GM12878 (cell line): ENCODE measurements at regions not wholly inside any gene's neighbourhood (a gene's known extent, or its start where the extent isn't known, plus 50 kb on each side); places are given as distances from the start of the nearest gene placed in this dataset.

Experiments used
- ATAC-seq: fragments of 200-7000 bp; cut with Tn5 transposase; 3 replicates; pipeline ENCODE4 v1.9.1; 2020; ENCODE audit warnings: mild to moderate bottlenecking, moderate library complexity
- BruUV-seq: library from RNA; stranded (reverse); fragments of 400-500 nt; replicated peaks from 2 replicates; lab custom pipeline; 2021; lab: Mats Ljungman, UMichigan
- CTCF ChIA-PET: fragments of 300-600 bp; sonication (Branson Sonifier 250); formaldehyde crosslinking; extraction: SDS; loops from one replicate; lab custom pipeline; 2021; ENCODE audit warnings: inconsistent platforms; lab: Yijun Ruan, JAX
- POLR2A ChIA-PET: fragments of 350-600 bp; formaldehyde crosslinking; extraction: SDS; loops from one replicate; lab custom pipeline; 2021; ENCODE audit warnings: inconsistent platforms; lab: Charles Lee
- RAD21 ChIA-PET: fragments of 300-600 bp; sonication (Branson Sonifier 250); formaldehyde crosslinking; loops from one replicate; lab custom pipeline; 2023; ENCODE audit warnings: antibody characterized with exemption; ENCODE audit not compliant: unreplicated experiment; lab: Charles Lee
- SMC1A ChIA-PET: fragments of 300-600 bp; sonication (Branson Sonifier 250); formaldehyde crosslinking; loops from one replicate; lab custom pipeline; 2023; ENCODE audit not compliant: unreplicated experiment, uncharacterized antibody; lab: Charles Lee
- DNase-seq: peaks from one replicate; pipeline ENCODE4 v3.0.0-alpha.2; 2011; ENCODE audit warnings: low read depth, low spot score
- FAIRE-seq: peaks from 3 replicates; lab custom pipeline; 2011; peaks lifted over from hg19 to GRCh38; lab: Jason Lieb, UNC
- H2AFZ ChIP-seq: 2 replicates; pipeline ENCODE4 v1.6.0; 2011; ENCODE audit warnings: low read depth, low read length, control low read depth; ENCODE audit not compliant: control insufficient read depth
- H3K27ac ChIP-seq: 2 replicates; pipeline ENCODE4 v1.5.1; 2011; ENCODE audit warnings: control low read depth; ENCODE audit not compliant: control insufficient read depth, insufficient read depth
- H3K27me3 ChIP-seq, 2 experiments: replicated peaks in 1 of 2; 2 replicates each; pipeline versions ENCODE4 v1.6.0 to v1.6.1; 2011; ENCODE audit warnings: low read length in 1 of 2; ENCODE audit not compliant: control insufficient read depth in 2 of 2, insufficient read depth in 2 of 2
- H3K36me3 ChIP-seq, 2 experiments: 2 replicates each; pipeline ENCODE4 v1.5.1; 2011; ENCODE audit warnings: low read length in 1 of 2; ENCODE audit not compliant: control insufficient read depth in 2 of 2, insufficient read depth in 2 of 2
- H3K4me1 ChIP-seq: 2 replicates; pipeline ENCODE4 v1.6.1; 2011; ENCODE audit warnings: mild to moderate bottlenecking, low read length, moderate library complexity, mixed read lengths; ENCODE audit not compliant: control insufficient read depth, insufficient read depth
- H3K4me2 ChIP-seq: 2 replicates; pipeline ENCODE4 v1.6.0; 2011; ENCODE audit warnings: control low read depth; ENCODE audit not compliant: control insufficient read depth, insufficient read depth
- H3K4me3 ChIP-seq: fragments of 200-600 bp; sonication (generic); 2 replicates; pipeline ENCODE4 v1.5.1; 2016
- H3K79me2 ChIP-seq: 2 replicates; pipeline ENCODE4 v1.6.0; 2011; ENCODE audit warnings: low read length; ENCODE audit not compliant: control insufficient read depth, insufficient read depth
- H3K9ac ChIP-seq: 2 replicates; pipeline ENCODE4 v1.8.0; 2011; ENCODE audit warnings: low read length, control low read depth, mixed read lengths; ENCODE audit not compliant: control insufficient read depth, insufficient read depth
- H3K9me3 ChIP-seq: replicated peaks from 3 replicates; pipeline ENCODE4 v1.5.1; 2011; ENCODE audit warnings: mild to moderate bottlenecking, low read length; ENCODE audit not compliant: control insufficient read depth, insufficient read depth
- H4K20me1 ChIP-seq: 2 replicates; pipeline ENCODE4 v1.6.0; 2011; ENCODE audit not compliant: control insufficient read depth, insufficient read depth
- IKZF1 ChIP-seq: fragments of 450-650 bp; conservative IDR thresholded peaks from 2 replicates; pipeline ENCODE4 v1.6.1; 2017; ENCODE audit warnings: antibody characterized with exemption, mild to moderate bottlenecking
- MYB ChIP-seq: fragments of 150-350 bp; IDR thresholded peaks from 2 replicates; pipeline ENCODE4 v1.6.1; 2014; ENCODE audit warnings: mild to moderate bottlenecking, low read depth, low read length, borderline replicate concordance
- PML ChIP-seq: IDR thresholded peaks from 2 replicates; pipeline ENCODE4 v1.6.1; 2012; ENCODE audit warnings: low read length, inconsistent platforms
- RAD51 ChIP-seq: fragments of 450-650 bp; IDR thresholded peaks from 2 replicates; pipeline ENCODE4 v1.6.1; 2016; ENCODE audit warnings: moderate library complexity, mild to moderate bottlenecking, inconsistent platforms
- SRF ChIP-seq, 2 experiments: IDR thresholded peaks; 2 replicates each; pipeline ENCODE4 v1.6.1; 2011; ENCODE audit warnings: low read depth in 2 of 2, low read length in 2 of 2, mild to moderate bottlenecking in 1 of 2, moderate library complexity in 1 of 2
- SUZ12 ChIP-seq: fragments of 200-600 bp; sonication (generic); IDR thresholded peaks from one replicate; pipeline ENCODE4 v1.6.1; 2018; ENCODE audit warnings: antibody characterized with exemption, mild to moderate bottlenecking; ENCODE audit not compliant: unreplicated experiment
- TCF12 ChIP-seq: IDR thresholded peaks from 2 replicates; pipeline ENCODE4 v1.6.1; 2011; ENCODE audit warnings: low read depth, mild to moderate bottlenecking, low read length
- USF2 ChIP-seq: IDR thresholded peaks from 2 replicates; pipeline ENCODE4 v1.6.1; 2011; ENCODE audit warnings: low read depth, low read length, improper control_type of control experiment, borderline replicate concordance
- ZBTB33 ChIP-seq: fragments of 450-650 bp; IDR thresholded peaks from 2 replicates; pipeline ENCODE4 v1.6.1; 2017; ENCODE audit warnings: mild to moderate bottlenecking
- ZNF592 ChIP-seq: fragments of 450-650 bp; IDR thresholded peaks from 2 replicates; pipeline ENCODE4 v1.6.1; 2017; ENCODE audit warnings: mild to moderate bottlenecking, moderate library complexity
- WGBS: methylation state at CpG from one replicate; pipeline ENCODE4 v1.1.6; 2016; ENCODE audit warnings: low lambda C conversion rate; ENCODE audit not compliant: insufficient replicate concordance, insufficient coverage; ENCODE audit errors: missing lambda C conversion rate; 5-methylcytosine and 5-hydroxymethylcytosine counted together
- in situ Hi-C: fragments of 300-500 bp; cut with MboI; formaldehyde crosslinking; loops from 9 replicates; pipeline ENCODE4 v1.14.3; 2018; ENCODE audit warnings: mixed read lengths
- intact Hi-C: fragments of 100-400 bp; cut with micrococcal nuclease; formaldehyde crosslinking; loops from one replicate; pipeline ENCODE4 v1.14.2; 2022; ENCODE audit not compliant: unreplicated experiment

- ChIA-PET RAD21 (no interaction called here), SMC1A (interaction anchor here (0.8 kb wide), 1 partner anchor 44 kb away, joined by 3 read pairs; no protein-coding TSS in a partner anchor), POLR2A (no interaction called here), CTCF (interaction anchor here (2.8 kb wide), 1 partner anchor 23 kb away, joined by 9 read pairs; no protein-coding TSS in a partner anchor)
- no peaks in the 10 kb centered on the region for H3K36me3 ChIP-seq
- intact Hi-C loops (no loop called here), in situ Hi-C loops (no loop called here)
- H2AFZ ChIP-seq = no peak overlapping the region
- 71% methylated on average over 1 of the region's 1 CpG for WGBS
- H3K79me2 ChIP-seq = no peaks in the 10 kb centered on the region
- no TSS peak for BruUV-seq
- no peak for FAIRE-seq
- H3K27me3 ChIP-seq = no peaks in the 10 kb centered on the region
- H3K4me3 ChIP-seq = no peak overlapping the region
- no peaks in the 10 kb centered on the region for H4K20me1 ChIP-seq
- no peak for ATAC-seq
- no peak overlapping the region for H3K9ac ChIP-seq
- H3K4me2 ChIP-seq = no peak overlapping the region
- H3K27ac ChIP-seq = no peak overlapping the region
- no peak for DNase-seq
- TF ChIP-seq PML (no peak), MYB (no peak), RAD51 (no peak), IKZF1 (no peak), TCF12 (no peak), ZNF592 (no peak), SRF (IDR thresholded peaks at IDR 0.05; ENCODE audit: low read depth in 2 of 2, low read length in 2 of 2) (no peak), ZBTB33 (no peak), SUZ12 (no peak), USF2 (no peak)
- peaks cover 5% of the 10 kb centered on the region; the same call in 2 of the 3 replicates for H3K9me3 ChIP-seq
- no peaks in the 10 kb centered on the region for H3K4me1 ChIP-seq
These were observed 95.7 kb downstream of the BUB3 start for GRCh38 chr10:123249894-123250293.
